Mammary epithelial cell (primary cell): ENCODE measurements at regions not wholly inside any gene's neighbourhood (a gene's known extent, or its start where the extent isn't known, plus 50 kb on each side); places are given as distances from the start of the nearest gene placed in this dataset.

Source experiments
- EZH2 ChIP-seq: IDR thresholded peaks from 2 replicates; pipeline ENCODE4 v1.6.1; 2012; ENCODE audit warnings: low read length, inconsistent platforms, borderline replicate concordance
- TF ChIP-seq, protein P1 (sequence below), 2 donors: IDR thresholded peaks in 1 of 2; conservative IDR thresholded peaks in 1 of 2; 2 replicates each; pipeline ENCODE4 v1.5.1; 2011 to 2012; ENCODE audit warnings: inconsistent platforms in 2 of 2, low read length in 2 of 2, mild to moderate bottlenecking in 2 of 2, control low read depth in 1 of 2, low read depth in 1 of 2; ENCODE audit not compliant: insufficient read depth in 1 of 2; ENCODE audit errors: extremely low read depth in 1 of 2

DNA sequence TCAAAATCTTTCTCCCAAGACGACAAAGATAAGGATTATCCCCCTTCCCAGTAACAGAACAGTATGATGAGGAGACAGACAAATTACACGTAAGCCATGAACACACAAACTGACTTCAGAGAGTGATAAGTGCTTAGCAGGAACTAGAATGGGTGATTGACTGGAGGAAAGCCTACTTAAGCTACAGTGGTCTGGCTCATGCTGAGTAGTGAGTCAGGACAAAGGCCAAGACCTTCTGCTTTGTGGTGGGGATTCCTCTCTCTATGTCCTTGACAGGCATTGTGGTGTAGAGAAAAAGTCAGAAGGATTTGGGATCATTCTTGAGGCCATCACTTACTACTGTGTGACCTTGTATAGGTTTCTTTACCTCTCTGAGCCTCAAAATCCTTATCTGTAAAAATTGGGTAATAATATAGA, 381.9 kb upstream of the CCL2 start:
- TF ChIP-seq, protein P1, sequence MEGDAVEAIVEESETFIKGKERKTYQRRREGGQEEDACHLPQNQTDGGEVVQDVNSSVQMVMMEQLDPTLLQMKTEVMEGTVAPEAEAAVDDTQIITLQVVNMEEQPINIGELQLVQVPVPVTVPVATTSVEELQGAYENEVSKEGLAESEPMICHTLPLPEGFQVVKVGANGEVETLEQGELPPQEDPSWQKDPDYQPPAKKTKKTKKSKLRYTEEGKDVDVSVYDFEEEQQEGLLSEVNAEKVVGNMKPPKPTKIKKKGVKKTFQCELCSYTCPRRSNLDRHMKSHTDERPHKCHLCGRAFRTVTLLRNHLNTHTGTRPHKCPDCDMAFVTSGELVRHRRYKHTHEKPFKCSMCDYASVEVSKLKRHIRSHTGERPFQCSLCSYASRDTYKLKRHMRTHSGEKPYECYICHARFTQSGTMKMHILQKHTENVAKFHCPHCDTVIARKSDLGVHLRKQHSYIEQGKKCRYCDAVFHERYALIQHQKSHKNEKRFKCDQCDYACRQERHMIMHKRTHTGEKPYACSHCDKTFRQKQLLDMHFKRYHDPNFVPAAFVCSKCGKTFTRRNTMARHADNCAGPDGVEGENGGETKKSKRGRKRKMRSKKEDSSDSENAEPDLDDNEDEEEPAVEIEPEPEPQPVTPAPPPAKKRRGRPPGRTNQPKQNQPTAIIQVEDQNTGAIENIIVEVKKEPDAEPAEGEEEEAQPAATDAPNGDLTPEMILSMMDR (conservative IDR thresholded peaks at IDR 0.05 in 1 of 2, IDR thresholded peaks at IDR 0.05 in 1 of 2; ENCODE audit: extremely low read depth in 1 of 2, insufficient read depth in 1 of 2, low read depth in 1 of 2, low read length in 2 of 2) = no peak
- TF ChIP-seq EZH2 = no peak
